ENCODE measurements at regions not wholly inside any gene's neighbourhood (a gene's known extent, or its start where the extent isn't known, plus 50 kb on each side); places are given as distances from the start of the nearest gene placed in this dataset.

GRCh38 chr7:131976411-131976810 lies 420.0 kb upstream of the PODXL start:
- ChIA-PET CTCF (interaction anchor here (0.5 kb wide), 1 partner anchor 136 kb away, joined by 3 read pairs; no protein-coding TSS in a partner anchor), POLR2A (no interaction called here)
- no peak for TF ChIP-seq CTCF (IDR thresholded peaks at IDR 0.05; ENCODE audit: insufficient read depth, low read length, missing control alignments)
- DNase-seq (ENCODE audit: low read depth, low spot score), result no peak
- H3K4me3 ChIP-seq (ENCODE audit: low read depth, low read length), result no peak overlapping the region

- CTCF ChIA-PET, result interaction anchor here (1.0 to 1.5 kb wide), 2 partner anchors 10 to 29 kb away, joined by 3 to 4 read pairs; no protein-coding TSS in a partner anchor
- H3K4me3 ChIP-seq (ENCODE audit: low read depth, low read length), result no peak overlapping the region
- POLR2A ChIA-PET, result no interaction called here
- no peak for DNase-seq (ENCODE audit: low read depth, low spot score)
- no peak for TF ChIP-seq CTCF (IDR thresholded peaks at IDR 0.05; ENCODE audit: insufficient read depth, low read length, missing control alignments)
These were observed 418.2 kb upstream of the PODXL start for GRCh38 chr7:131974671-131975070.

GRCh38 chr7:131972251-131972650 lies 415.8 kb upstream of the PODXL start:
- no peak overlapping the region for H3K4me3 ChIP-seq (ENCODE audit: low read depth, low read length)
- ChIA-PET POLR2A (no interaction called here), CTCF (no interaction called here)
- DNase-seq (ENCODE audit: low read depth, low spot score), result no peak
- no peak for TF ChIP-seq CTCF (IDR thresholded peaks at IDR 0.05; ENCODE audit: insufficient read depth, low read length, missing control alignments)

GRCh38 chr7:131970602-131971001 lies 414.2 kb upstream of the PODXL start:
- POLR2A ChIA-PET, result no interaction called here
- DNase-seq (ENCODE audit: low read depth, low spot score), result no peak
- H3K4me3 ChIP-seq (ENCODE audit: low read depth, low read length), result no peak overlapping the region

GRCh38 chr7:131969560-131969959 lies 413.1 kb upstream of the PODXL start:
- no peak overlapping the region for H3K4me3 ChIP-seq (ENCODE audit: low read depth, low read length)
- POLR2A ChIA-PET, result no interaction called here
- CTCF ChIA-PET, result interaction anchor here (0.8 to 1.3 kb wide), 2 partner anchors 20 to 24 kb away, joined by 3 read pairs; no protein-coding TSS in a partner anchor
- no peak for DNase-seq (ENCODE audit: low read depth, low spot score)
- no peak for TF ChIP-seq CTCF (IDR thresholded peaks at IDR 0.05; ENCODE audit: insufficient read depth, low read length, missing control alignments)

More at GRCh38 chr7:131970602-131971001, 414.2 kb upstream of the PODXL start:
- TF ChIP-seq CTCF (IDR thresholded peaks at IDR 0.05; ENCODE audit: insufficient read depth, low read length, missing control alignments), result no peak
- CTCF ChIA-PET, result no interaction called here

- CTCF ChIA-PET, result no interaction called here
- POLR2A ChIA-PET, result no interaction called here
- no peak for DNase-seq (ENCODE audit: low read depth, low spot score)
- TF ChIP-seq CTCF (IDR thresholded peaks at IDR 0.05; ENCODE audit: insufficient read depth, low read length, missing control alignments), result no peak
- H3K4me3 ChIP-seq (ENCODE audit: low read depth, low read length), result no peak overlapping the region
These were observed 410.8 kb upstream of the PODXL start for GRCh38 chr7:131967216-131967730.

All from AG04449 (cell line).